ENCODE measurements at regions not wholly inside any gene's neighbourhood (a gene's known extent, or its start where the extent isn't known, plus 50 kb on each side); places are given as distances from the start of the nearest gene placed in this dataset.

GRCh38 chr18:33878213-33878612 is 300.2 kb downstream of the ASXL3 start:
- TF ChIP-seq, protein P1, sequence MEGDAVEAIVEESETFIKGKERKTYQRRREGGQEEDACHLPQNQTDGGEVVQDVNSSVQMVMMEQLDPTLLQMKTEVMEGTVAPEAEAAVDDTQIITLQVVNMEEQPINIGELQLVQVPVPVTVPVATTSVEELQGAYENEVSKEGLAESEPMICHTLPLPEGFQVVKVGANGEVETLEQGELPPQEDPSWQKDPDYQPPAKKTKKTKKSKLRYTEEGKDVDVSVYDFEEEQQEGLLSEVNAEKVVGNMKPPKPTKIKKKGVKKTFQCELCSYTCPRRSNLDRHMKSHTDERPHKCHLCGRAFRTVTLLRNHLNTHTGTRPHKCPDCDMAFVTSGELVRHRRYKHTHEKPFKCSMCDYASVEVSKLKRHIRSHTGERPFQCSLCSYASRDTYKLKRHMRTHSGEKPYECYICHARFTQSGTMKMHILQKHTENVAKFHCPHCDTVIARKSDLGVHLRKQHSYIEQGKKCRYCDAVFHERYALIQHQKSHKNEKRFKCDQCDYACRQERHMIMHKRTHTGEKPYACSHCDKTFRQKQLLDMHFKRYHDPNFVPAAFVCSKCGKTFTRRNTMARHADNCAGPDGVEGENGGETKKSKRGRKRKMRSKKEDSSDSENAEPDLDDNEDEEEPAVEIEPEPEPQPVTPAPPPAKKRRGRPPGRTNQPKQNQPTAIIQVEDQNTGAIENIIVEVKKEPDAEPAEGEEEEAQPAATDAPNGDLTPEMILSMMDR (IDR thresholded peaks at IDR 0.05): no peak
- no peak for TF ChIP-seq ZFX (IDR thresholded peaks at IDR 0.05; ENCODE audit: borderline replicate concordance)
